GM20431 (cell line): ENCODE measurements at regions not wholly inside any gene's neighbourhood (a gene's known extent, or its start where the extent isn't known, plus 50 kb on each side); places are given as distances from the start of the nearest gene placed in this dataset.

Experiments used
- in situ Hi-C: fragments of 300-500 bp; cut with MseI, MboI; formaldehyde crosslinking; loops from one replicate; pipeline ENCODE4 v1.15.0; 2020; ENCODE audit warnings: low sequenced_read_pairs; ENCODE audit not compliant: unreplicated experiment

GRCh38 chr20:12695937-12696336 is 312.8 kb upstream of the SPTLC3 start:
- in situ Hi-C loops, result no loop called here

DNA sequence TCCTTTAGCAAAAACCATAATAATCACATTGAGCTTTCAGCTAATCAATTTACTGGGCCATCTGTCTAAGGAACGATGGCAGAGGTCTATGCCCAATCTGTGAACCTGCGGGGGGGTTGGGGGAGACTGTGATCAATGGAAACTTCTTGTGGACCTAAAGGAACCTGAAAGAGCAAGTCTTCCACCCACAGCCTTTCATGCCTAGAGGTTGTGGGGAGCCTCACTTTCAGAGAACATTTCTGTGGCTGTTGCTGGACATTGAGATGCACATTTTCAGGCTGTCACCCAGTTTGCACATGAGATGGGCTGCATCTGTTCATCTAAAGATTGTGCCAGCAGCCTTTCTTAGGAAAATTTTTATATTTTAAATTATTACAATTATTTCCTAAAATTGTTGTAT is 310.0 kb upstream of the SPTLC3 start:
- in situ Hi-C loops, result no loop called here

- in situ Hi-C loops, result no loop called here
Measured at GRCh38 chr20:12699374-12700228, 309.2 kb upstream of the SPTLC3 start.

GRCh38 chr20:12700701-12701100 is 308.1 kb upstream of the SPTLC3 start:
- in situ Hi-C loops, result no loop called here

GRCh38 chr20:12702312-12702711 is 306.5 kb upstream of the SPTLC3 start:
- in situ Hi-C loops, result no loop called here

GRCh38 chr20:12715371-12715770 is 293.4 kb upstream of the SPTLC3 start:
- in situ Hi-C loops, result no loop called here

- in situ Hi-C loops, result no loop called here
Measured at GRCh38 chr20:12715991-12716680, 292.6 kb upstream of the SPTLC3 start.

GRCh38 chr20:12717061-12717460 is 291.7 kb upstream of the SPTLC3 start:
- in situ Hi-C loops, result no loop called here

- in situ Hi-C loops, result no loop called here
Measured at GRCh38 chr20:12718619-12719018, 290.2 kb upstream of the SPTLC3 start.

- in situ Hi-C loops, result no loop called here
Measured at GRCh38 chr20:12721636-12722035, 287.1 kb upstream of the SPTLC3 start.

- in situ Hi-C loops, result no loop called here
Measured at GRCh38 chr20:12722091-12722490, 286.7 kb upstream of the SPTLC3 start.

DNA sequence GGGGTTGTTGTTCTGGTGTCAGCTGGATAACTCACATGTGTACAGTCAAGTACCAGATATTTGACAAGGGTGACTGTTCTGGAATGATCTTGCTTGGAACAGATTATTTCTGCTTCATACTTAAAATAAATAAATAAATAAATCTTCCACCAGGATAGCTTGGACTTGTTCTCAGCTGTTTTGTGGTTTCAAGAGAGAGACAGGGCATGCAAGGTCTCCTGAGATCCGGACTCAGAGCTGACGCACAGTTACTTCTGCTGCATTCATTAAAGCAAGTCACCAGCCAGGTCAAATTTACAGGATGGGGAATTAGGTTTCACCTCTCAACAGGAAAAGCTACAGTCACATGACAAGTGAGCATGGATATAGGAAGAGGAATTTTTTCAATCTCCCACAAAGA is 285.0 kb upstream of the SPTLC3 start:
- in situ Hi-C loops, result no loop called here

- in situ Hi-C loops, result no loop called here
Measured at GRCh38 chr20:12728782-12729181, 280.0 kb upstream of the SPTLC3 start.

DNA sequence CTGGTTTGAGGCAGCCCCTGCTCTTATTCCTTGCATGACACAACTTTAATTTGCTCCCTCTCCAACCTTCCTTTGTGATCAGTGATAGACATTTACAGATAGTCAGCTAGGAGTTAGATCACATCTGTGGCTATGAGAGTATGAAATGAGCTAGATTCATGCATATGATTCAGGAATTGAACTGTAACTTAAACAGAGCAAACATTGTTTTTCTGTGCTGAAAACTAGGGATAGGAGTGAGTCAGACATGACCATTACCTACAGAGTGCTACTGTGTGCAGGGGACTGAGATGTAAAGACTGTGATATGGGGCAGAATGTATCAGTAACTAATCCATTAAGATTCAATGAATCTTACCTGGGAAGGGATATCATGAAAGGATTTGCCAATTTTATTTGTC is 279.4 kb upstream of the SPTLC3 start:
- in situ Hi-C loops, result no loop called here

GRCh38 chr20:12733811-12734210 is 275.0 kb upstream of the SPTLC3 start:
- in situ Hi-C loops, result no loop called here

DNA sequence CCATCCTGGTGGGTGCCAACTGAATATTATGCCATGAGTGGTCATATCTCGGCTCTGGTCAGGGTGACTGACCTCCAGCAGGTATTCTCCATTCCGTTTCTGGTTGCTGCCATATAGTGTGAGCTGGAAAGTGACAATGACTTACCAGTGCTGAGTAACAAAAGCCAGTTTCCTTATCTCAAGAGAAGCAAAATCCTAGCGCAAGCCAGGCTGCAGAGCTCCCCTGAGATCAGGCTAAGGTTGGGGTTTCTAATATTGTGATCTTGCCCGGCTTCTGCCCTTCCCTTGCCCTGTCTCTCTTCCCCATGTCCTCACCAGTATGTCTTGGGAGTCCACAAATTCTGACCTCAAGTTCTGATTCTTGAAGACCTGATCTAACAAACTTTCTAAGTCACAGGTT is 271.3 kb upstream of the SPTLC3 start:
- in situ Hi-C loops, result no loop called here

DNA sequence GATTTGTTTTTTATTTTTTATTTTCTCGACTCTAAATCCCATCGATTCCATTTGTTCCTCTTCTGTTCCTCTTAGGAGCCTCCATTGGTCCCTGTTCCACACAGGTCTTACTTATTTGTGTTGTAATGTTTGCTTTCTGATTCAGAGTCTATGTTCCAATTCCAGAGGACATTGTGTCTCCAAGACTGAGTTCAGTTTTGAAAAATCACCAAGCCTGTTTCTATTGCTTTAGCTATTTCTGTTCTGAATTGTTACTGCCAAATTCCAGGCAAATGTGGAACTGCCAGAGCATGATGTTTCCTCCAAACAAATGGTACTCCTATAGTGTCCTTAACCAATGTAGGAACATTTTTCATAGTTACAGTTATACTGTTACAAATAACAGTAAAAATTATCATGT is 270.9 kb upstream of the SPTLC3 start:
- in situ Hi-C loops, result no loop called here

DNA sequence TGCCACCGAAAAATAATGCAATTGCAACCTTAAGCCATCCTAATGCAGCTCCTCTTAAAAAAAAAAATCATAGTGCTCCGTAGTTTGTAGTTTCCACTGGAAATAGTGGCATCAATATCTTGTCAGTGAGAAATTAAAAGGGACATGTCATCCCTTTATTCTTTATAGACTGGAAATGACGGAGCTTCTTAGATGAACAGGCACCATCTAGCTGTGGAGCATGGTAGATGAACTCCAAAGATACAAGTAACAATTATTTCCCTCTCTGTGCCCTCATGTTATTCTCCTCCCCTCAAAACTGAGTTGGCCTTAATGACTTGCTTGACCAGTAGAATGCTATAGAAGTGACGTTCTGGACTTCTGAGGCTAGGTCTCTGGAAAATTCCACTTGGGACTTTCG is 268.1 kb upstream of the SPTLC3 start:
- in situ Hi-C loops, result no loop called here

DNA sequence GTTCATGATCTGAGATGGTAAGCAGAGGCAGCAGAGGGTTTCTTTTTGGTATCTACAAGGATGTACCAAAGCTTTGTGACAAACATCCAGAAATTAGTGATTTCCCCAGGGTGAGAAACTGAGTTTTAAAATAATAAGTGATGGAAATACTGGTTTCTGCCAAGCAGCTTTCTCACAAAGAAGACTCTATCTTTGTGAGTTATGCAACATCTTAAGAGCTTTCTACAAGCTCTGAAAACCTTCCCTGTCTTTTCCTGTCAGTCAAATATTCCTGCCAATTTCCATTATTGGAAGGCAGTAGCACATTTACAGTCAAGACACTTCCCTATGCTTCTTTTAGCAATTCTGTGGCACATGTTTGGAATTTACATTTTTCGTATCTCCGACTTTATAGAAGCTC is 264.7 kb upstream of the SPTLC3 start:
- in situ Hi-C loops, result no loop called here

GRCh38 chr20:12748359-12748994 is 260.3 kb upstream of the SPTLC3 start:
- in situ Hi-C loops, result no loop called here

GRCh38 chr20:12750221-12750620 is 258.6 kb upstream of the SPTLC3 start:
- in situ Hi-C loops, result no loop called here
